Loucy (cell line): ENCODE measurements at regions not wholly inside any gene's neighbourhood (a gene's known extent, or its start where the extent isn't known, plus 50 kb on each side); places are given as distances from the start of the nearest gene placed in this dataset.

ENCODE experiments used
- H2AFZ ChIP-seq: fragments of 200-600 bp; sonication (generic); 2 replicates; pipeline ENCODE4 v1.6.0; 2016; ENCODE audit warnings: antibody characterized with exemption, mild to moderate bottlenecking, low read length, moderate library complexity
- H3F3A ChIP-seq: fragments of 200-600 bp; 2 replicates; pipeline ENCODE4 v1.6.0; 2016; ENCODE audit warnings: antibody characterized with exemption, low read depth, mild to moderate bottlenecking
- H3K27me3 ChIP-seq: fragments of 200-600 bp; sonication (generic); 2 replicates; pipeline ENCODE4 v1.6.1; 2014; ENCODE audit warnings: low read length, mild to moderate bottlenecking; ENCODE audit not compliant: insufficient read depth, poor library complexity, severe bottlenecking
- H3K36me3 ChIP-seq: fragments of 200-600 bp; sonication (generic); 2 replicates; pipeline ENCODE4 v1.6.1; 2016; ENCODE audit warnings: low read length; ENCODE audit not compliant: insufficient read depth
- H3K4me1 ChIP-seq: fragments of 200-600 bp; sonication (generic); 2 replicates; pipeline ENCODE4 v1.5.1; 2014; ENCODE audit warnings: low read length, mild to moderate bottlenecking; ENCODE audit not compliant: insufficient read depth, poor library complexity, severe bottlenecking
- H3K4me2 ChIP-seq: fragments of 200-600 bp; sonication (generic); 2 replicates; pipeline ENCODE4 v1.6.0; 2014; ENCODE audit warnings: antibody characterized with exemption, low read length, low read depth, mild to moderate bottlenecking; ENCODE audit not compliant: poor library complexity, severe bottlenecking
- H3K4me3 ChIP-seq: fragments of 200-600 bp; sonication (generic); 2 replicates; pipeline ENCODE4 v1.5.1; 2014; ENCODE audit warnings: low read length, mild to moderate bottlenecking, mixed read lengths; ENCODE audit not compliant: poor library complexity, severe bottlenecking
- H3K79me2 ChIP-seq: fragments of 200-600 bp; sonication (generic); 2 replicates; pipeline ENCODE4 v1.6.1; 2014; ENCODE audit warnings: low read length; ENCODE audit not compliant: insufficient read depth
- H3K9ac ChIP-seq: fragments of 200-600 bp; sonication (generic); 2 replicates; pipeline ENCODE4 v1.6.0; 2014; ENCODE audit warnings: mild to moderate bottlenecking, low read depth, low read length, moderate library complexity; ENCODE audit not compliant: poor library complexity, severe bottlenecking
- H3K9me2 ChIP-seq: fragments of 200-600 bp; sonication (generic); replicated peaks from 2 replicates; pipeline ENCODE4 v1.6.1; 2016; ENCODE audit warnings: low read depth, low read length, mixed read lengths
- H3K9me3 ChIP-seq: fragments of 200-600 bp; sonication (generic); 2 replicates; pipeline ENCODE4 v1.6.1; 2014; ENCODE audit warnings: mild to moderate bottlenecking, antibody characterized with exemption, low read length, low read depth; ENCODE audit not compliant: insufficient read depth
- H4K20me1 ChIP-seq: fragments of 200-600 bp; sonication (generic); 2 replicates; pipeline ENCODE4 v1.6.0; 2014; ENCODE audit warnings: antibody characterized with exemption, low read length, mild to moderate bottlenecking; ENCODE audit not compliant: insufficient read depth, poor library complexity, severe bottlenecking
- EZH2phosphoT487 ChIP-seq: fragments of 200-600 bp; IDR thresholded peaks from 2 replicates; pipeline ENCODE4 v1.6.1; 2018; ENCODE audit warnings: antibody characterized with exemption, mild to moderate bottlenecking, moderate library complexity, borderline replicate concordance
- TF ChIP-seq, protein P1 (sequence below): fragments of 200-600 bp; sonication (generic); conservative IDR thresholded peaks from 2 replicates; pipeline ENCODE4 v1.5.1; 2014; ENCODE audit warnings: mild to moderate bottlenecking, antibody characterized with exemption, low read length

DNA sequence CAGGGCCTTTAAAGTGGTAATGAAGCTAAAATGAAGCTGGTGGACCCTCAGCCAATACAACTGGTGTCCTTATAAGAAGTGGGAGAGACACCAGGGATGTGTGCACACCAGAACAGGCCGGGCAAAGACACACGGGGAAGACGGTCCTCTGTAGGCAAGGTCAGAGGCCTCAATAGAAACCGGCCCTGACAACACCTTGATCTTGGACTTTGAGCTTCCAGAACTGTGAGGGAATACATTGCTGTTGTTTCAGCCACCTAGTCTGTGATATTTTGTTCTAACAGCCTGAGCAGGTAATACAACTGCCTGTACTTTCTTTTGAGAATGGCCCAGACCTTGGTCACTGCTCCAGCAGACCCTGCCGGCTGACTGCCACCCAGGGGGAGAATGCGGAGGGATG is 65.6 kb upstream of the FZD7 start:
- Histone ChIP-seq H3K9me3 (no peaks in the 10 kb centered on the region), H3K9me2 (no peaks in the 10 kb centered on the region), H3F3A (no peaks in the 10 kb centered on the region), H3K4me2 (no peak overlapping the region), H3K4me1 (no peaks in the 10 kb centered on the region), H2AFZ (no peak overlapping the region), H3K79me2 (no peaks in the 10 kb centered on the region), H4K20me1 (no peaks in the 10 kb centered on the region), H3K36me3 (no peaks in the 10 kb centered on the region), H3K9ac (no peak overlapping the region), H3K27me3 (no peaks in the 10 kb centered on the region), H3K4me3 (no peak overlapping the region)
- TF ChIP-seq EZH2phosphoT487: no peak
- TF ChIP-seq, protein P1, sequence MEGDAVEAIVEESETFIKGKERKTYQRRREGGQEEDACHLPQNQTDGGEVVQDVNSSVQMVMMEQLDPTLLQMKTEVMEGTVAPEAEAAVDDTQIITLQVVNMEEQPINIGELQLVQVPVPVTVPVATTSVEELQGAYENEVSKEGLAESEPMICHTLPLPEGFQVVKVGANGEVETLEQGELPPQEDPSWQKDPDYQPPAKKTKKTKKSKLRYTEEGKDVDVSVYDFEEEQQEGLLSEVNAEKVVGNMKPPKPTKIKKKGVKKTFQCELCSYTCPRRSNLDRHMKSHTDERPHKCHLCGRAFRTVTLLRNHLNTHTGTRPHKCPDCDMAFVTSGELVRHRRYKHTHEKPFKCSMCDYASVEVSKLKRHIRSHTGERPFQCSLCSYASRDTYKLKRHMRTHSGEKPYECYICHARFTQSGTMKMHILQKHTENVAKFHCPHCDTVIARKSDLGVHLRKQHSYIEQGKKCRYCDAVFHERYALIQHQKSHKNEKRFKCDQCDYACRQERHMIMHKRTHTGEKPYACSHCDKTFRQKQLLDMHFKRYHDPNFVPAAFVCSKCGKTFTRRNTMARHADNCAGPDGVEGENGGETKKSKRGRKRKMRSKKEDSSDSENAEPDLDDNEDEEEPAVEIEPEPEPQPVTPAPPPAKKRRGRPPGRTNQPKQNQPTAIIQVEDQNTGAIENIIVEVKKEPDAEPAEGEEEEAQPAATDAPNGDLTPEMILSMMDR: no peak

DNA sequence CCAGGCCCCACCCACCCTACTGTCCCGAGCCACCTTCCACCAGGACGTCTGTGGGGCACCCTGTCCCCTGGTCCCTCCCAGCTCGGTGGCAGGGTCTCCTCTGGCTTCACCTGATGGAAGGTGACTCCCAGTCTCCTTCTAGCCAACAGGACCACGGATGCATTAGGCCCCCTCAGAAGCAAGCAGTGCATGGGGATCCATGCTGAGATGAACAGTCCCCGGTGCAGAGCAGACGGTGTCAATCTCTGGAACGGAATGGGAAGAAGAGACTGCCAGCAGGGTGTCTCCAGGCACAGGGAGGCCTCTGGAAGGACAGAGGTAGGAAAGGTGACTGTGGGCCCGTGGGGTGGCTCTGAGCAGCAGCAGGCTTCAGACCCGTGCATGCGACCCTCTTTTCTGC is 65.2 kb upstream of the FZD7 start:
- no peaks in the 10 kb centered on the region for H3K36me3 ChIP-seq

DNA sequence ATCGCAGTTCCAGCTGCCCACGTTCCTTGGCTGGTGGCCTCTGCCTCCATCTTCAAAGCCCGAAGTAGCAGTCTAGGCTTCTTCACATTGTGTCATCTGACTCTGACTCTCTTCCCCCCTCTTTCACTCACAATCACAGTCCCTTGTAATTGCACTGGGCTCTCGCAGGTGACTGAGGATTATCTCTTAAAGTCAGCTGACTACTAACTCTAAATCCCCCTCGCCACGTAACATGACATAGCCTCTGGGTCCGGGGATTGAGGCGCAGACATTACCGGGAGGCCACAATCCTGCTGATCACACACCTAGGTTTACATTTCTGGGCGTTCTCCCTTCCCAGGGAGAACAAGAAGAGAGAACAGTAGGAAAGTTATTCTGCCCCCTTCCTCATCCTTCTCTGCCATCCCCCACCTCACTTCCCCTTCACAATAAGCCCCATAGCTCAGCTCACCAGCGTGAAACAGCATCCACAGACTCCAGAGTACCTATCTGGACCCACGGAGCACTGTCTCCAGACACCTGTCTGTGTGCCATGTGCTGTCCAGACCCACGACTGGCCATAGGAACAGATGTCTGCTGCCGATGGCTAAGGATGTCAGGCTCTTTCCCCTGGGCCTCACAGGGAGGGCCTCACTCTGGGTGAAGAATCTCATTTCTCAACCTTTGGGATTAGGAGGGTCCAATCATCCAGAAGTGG is 64.3 kb upstream of the FZD7 start:
- Histone ChIP-seq H3K4me3 (no peak overlapping the region), H3K9me2 (no peaks in the 10 kb centered on the region), H3K36me3 (no peaks in the 10 kb centered on the region), H4K20me1 (no peaks in the 10 kb centered on the region), H3K79me2 (no peaks in the 10 kb centered on the region), H3K4me1 (no peaks in the 10 kb centered on the region), H3K9me3 (no peaks in the 10 kb centered on the region), H3K4me2 (no peak overlapping the region), H3F3A (no peaks in the 10 kb centered on the region), H2AFZ (no peak overlapping the region), H3K27me3 (no peaks in the 10 kb centered on the region), H3K9ac (no peak overlapping the region)
- TF ChIP-seq, protein P1: no peak
- TF ChIP-seq EZH2phosphoT487: no peak

More for the DNA sequence above, 65.2 kb upstream of the FZD7 start:
- no peaks in the 10 kb centered on the region for H3K9me2 ChIP-seq
- H3K79me2 ChIP-seq: no peaks in the 10 kb centered on the region
- no peaks in the 10 kb centered on the region for H3K4me1 ChIP-seq
- no peaks in the 10 kb centered on the region for H3K9me3 ChIP-seq
- H3K4me2 ChIP-seq: no peak overlapping the region
- TF ChIP-seq, protein P1: no peak
- TF ChIP-seq EZH2phosphoT487: no peak
- no peak overlapping the region for H2AFZ ChIP-seq
- no peaks in the 10 kb centered on the region for H3F3A ChIP-seq
- H3K27me3 ChIP-seq: no peaks in the 10 kb centered on the region
- no peaks in the 10 kb centered on the region for H4K20me1 ChIP-seq
- H3K4me3 ChIP-seq: no peak overlapping the region
- H3K9ac ChIP-seq: no peak overlapping the region
